ENCODE measurements at regions not wholly inside any gene's neighbourhood (a gene's known extent, or its start where the extent isn't known, plus 50 kb on each side); places are given as distances from the start of the nearest gene placed in this dataset.

DNA sequence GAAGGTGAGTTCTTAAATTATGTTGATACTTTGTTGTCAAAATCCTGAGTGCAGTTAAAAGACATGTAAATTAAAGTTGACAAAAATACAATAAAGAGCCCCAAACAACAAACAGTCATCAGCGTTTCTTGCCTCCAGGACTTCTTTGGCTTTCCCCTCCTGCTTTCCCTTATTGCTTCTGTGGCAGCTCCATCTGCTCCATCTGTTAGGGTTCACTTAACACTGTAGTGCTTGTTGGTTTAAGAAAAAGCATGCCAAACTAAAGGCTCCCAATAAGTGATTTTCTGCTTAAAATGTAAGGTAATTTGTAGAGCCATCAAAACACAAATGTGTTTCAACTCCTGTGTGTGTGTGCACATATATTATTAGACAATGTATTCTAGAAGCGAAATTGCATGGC is 254.3 kb upstream of the GNAI1 start:
- Mint-ChIP-seq H3K27me3 (peaks cover 3% of the 10 kb centered on the region), H3K9me3 (no peaks in the 10 kb centered on the region), H3K4me1 (ENCODE audit: unreplicated experiment) (peaks cover 10% of the 10 kb centered on the region), H3K27ac (no peak overlapping the region), H3K4me3 (no peak overlapping the region), H3K36me3 (no peaks in the 10 kb centered on the region)
- TF ChIP-seq, protein P1, sequence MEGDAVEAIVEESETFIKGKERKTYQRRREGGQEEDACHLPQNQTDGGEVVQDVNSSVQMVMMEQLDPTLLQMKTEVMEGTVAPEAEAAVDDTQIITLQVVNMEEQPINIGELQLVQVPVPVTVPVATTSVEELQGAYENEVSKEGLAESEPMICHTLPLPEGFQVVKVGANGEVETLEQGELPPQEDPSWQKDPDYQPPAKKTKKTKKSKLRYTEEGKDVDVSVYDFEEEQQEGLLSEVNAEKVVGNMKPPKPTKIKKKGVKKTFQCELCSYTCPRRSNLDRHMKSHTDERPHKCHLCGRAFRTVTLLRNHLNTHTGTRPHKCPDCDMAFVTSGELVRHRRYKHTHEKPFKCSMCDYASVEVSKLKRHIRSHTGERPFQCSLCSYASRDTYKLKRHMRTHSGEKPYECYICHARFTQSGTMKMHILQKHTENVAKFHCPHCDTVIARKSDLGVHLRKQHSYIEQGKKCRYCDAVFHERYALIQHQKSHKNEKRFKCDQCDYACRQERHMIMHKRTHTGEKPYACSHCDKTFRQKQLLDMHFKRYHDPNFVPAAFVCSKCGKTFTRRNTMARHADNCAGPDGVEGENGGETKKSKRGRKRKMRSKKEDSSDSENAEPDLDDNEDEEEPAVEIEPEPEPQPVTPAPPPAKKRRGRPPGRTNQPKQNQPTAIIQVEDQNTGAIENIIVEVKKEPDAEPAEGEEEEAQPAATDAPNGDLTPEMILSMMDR (conservative IDR thresholded peaks at IDR 0.05): no peak
- no peak for DNase-seq (ENCODE audit: extremely low spot score, unreplicated experiment)

DNA sequence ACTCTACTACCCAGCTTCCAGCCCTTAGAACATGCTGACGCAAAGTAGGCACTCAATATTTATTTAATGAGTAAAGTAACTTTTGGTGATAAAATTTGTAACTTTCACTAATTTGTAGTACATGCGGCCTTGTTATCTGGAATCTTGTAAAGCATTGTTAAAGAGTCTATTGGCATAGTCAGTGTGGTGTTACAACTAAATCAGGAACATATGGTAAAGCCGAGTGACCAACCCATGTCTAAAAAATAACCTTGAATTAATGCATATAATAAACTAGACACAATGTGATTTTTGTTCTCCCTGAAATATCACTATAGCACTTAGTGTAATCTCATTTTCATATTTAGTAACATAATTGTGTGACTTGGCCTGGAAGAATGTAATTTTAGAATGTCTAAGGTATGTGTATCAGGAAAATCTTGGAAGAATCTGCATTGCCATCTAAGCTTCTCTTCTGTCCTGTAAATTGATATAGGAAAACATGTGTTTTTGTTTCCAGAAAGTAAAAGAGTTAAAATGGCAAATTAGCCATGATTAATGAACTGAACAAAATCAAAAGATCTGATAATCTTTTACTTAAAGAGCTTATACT is 256.7 kb upstream of the GNAI1 start:
- TF ChIP-seq, protein P1 (conservative IDR thresholded peaks at IDR 0.05): no peak
- H3K9me3 Mint-ChIP-seq: no peaks in the 10 kb centered on the region
- peaks cover 10% of the 10 kb centered on the region for H3K4me1 Mint-ChIP-seq (ENCODE audit: unreplicated experiment)
- H3K36me3 Mint-ChIP-seq: no peaks in the 10 kb centered on the region
- peaks cover 3% of the 10 kb centered on the region for H3K27me3 Mint-ChIP-seq
- DNase-seq (ENCODE audit: extremely low spot score, unreplicated experiment): no peak
- H3K27ac Mint-ChIP-seq: no peak overlapping the region
- H3K4me3 Mint-ChIP-seq: no peak overlapping the region

DNA sequence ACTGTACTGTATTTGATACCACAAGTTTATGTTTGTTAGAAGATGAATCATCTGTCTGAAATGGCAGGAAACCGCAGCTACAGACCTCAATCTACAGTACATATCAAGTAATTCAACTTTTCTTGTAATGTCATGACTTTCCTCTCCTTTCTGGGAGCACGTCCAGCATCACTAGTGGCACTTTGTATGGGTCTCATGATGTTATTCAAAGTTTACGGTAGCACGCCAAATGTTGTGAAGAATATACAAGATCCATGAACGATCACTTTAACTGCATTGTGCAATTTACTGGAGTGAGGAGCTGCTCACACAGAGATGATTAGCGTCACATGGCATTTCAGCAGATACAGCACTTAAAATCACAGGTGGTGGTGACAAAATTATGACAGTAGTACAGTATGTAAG is 257.8 kb upstream of the GNAI1 start:
- no peak for DNase-seq (ENCODE audit: extremely low spot score, unreplicated experiment)
- Mint-ChIP-seq H3K4me1 (ENCODE audit: unreplicated experiment) (peaks cover 10% of the 10 kb centered on the region), H3K9me3 (no peaks in the 10 kb centered on the region), H3K36me3 (no peaks in the 10 kb centered on the region), H3K27me3 (peaks cover 3% of the 10 kb centered on the region), H3K4me3 (no peak overlapping the region), H3K27ac (no peak overlapping the region)
- TF ChIP-seq, protein P1 (conservative IDR thresholded peaks at IDR 0.05): no peak

DNA sequence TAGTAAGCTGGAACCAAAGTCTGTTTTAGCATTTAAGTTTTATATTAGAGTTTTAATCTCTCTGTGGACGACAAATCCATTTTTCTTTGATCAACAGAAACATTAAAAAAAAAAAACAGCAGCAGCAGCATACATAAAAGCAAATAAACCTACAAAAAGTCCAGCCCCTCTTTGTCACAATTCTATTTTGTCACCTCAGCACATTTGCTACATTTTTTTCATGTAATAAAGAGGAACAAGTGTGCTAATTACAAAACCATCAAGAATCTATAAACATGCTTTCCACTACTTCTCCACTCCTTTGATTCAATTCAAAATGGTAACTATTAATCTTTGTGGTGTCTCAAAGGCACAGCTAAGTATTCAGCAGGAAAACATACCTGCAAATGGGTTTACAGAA is 259.8 kb upstream of the GNAI1 start:
- no peak for DNase-seq (ENCODE audit: extremely low spot score, unreplicated experiment)
- no peaks in the 10 kb centered on the region for H3K9me3 Mint-ChIP-seq
- H3K27me3 Mint-ChIP-seq: no peaks in the 10 kb centered on the region
- peaks cover 7% of the 10 kb centered on the region for H3K4me1 Mint-ChIP-seq (ENCODE audit: unreplicated experiment)
- no peak overlapping the region for H3K4me3 Mint-ChIP-seq
- no peak overlapping the region for H3K27ac Mint-ChIP-seq
- TF ChIP-seq, protein P1 (conservative IDR thresholded peaks at IDR 0.05): no peak
- H3K36me3 Mint-ChIP-seq: no peaks in the 10 kb centered on the region

DNA sequence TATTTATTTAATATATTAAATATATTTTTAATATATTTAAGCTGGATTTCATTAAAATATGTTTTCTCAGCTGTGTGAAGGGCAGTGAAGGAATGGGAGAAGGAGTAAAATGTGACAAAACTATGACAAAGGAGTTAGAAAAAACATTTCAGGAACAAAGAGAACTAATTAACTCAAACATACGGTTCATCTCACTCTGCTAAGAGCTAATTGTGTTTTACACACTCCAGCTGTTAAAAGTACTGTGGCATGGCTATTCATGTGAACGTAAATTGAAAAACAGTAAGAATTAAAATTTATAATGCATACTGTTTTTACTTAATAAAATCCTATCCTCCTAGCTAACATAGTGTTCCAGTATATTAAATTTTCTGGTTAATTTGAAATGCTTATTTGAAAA is 262.5 kb upstream of the GNAI1 start:
- Mint-ChIP-seq H3K36me3 (no peaks in the 10 kb centered on the region), H3K9me3 (no peaks in the 10 kb centered on the region), H3K27me3 (no peaks in the 10 kb centered on the region), H3K4me1 (ENCODE audit: unreplicated experiment) (no peaks in the 10 kb centered on the region), H3K27ac (no peak overlapping the region), H3K4me3 (no peak overlapping the region)
- no peak for DNase-seq (ENCODE audit: extremely low spot score, unreplicated experiment)
- TF ChIP-seq, protein P1 (conservative IDR thresholded peaks at IDR 0.05): no peak

DNA sequence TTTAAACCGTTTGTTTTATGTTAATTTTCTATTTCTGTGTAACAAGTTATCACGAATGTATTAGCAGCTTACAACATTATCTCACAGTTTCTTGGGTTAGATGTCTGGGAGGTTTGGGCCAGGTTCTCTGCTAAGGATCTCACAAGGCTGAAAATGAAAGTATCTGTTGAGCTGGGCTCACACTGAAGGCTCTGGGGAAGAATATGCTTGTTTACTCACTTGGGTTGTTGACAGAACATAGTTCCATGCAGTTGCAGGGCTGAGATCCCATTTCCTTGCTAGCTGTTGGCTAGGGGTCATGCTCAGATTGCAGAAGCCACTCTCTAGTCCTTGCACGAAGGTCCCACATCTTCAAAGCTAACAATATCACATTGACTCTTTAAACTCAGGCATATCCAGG is 266.6 kb upstream of the GNAI1 start:
- Mint-ChIP-seq H3K4me3 (no peak overlapping the region), H3K9me3 (no peaks in the 10 kb centered on the region), H3K36me3 (no peaks in the 10 kb centered on the region), H3K27me3 (no peaks in the 10 kb centered on the region), H3K4me1 (ENCODE audit: unreplicated experiment) (no peaks in the 10 kb centered on the region), H3K27ac (no peak overlapping the region)
- TF ChIP-seq, protein P1 (conservative IDR thresholded peaks at IDR 0.05): no peak
- DNase-seq (ENCODE audit: extremely low spot score, unreplicated experiment): no peak

Measured in type B pancreatic cell (in vitro differentiated cells).